Activated T-helper 17 cell treated with anti-CD3 and anti-CD28 coated beads, Interleukin-2, amount 50 U/mL, for 72 hours (primary cell): ENCODE measurements at regions not wholly inside any gene's neighbourhood (a gene's known extent, or its start where the extent isn't known, plus 50 kb on each side); places are given as distances from the start of the nearest gene placed in this dataset.
A peak's percentile ranks its signal among the peaks of the same experiment; 100 is the strongest.

Experiments
- ATAC-seq: fragments of 150-1000 bp; cut with Tn5 transposase; replicated peaks from 2 replicates; pipeline ENCODE4 v1.10.0; 2021; ENCODE audit warnings: mild to moderate bottlenecking, moderate library complexity
- H3K27ac Mint-ChIP-seq: one replicate; pipeline ENCODE4 v1.8.0; 2022; ENCODE audit warnings: mixed read lengths
- H3K27me3 Mint-ChIP-seq: one replicate; pipeline ENCODE4 v1.8.0; 2022; ENCODE audit warnings: mixed read lengths
- H3K36me3 Mint-ChIP-seq: one replicate; pipeline ENCODE4 v1.8.0; 2022; ENCODE audit warnings: low read depth, mild to moderate bottlenecking, mixed read lengths
- H3K4me1 Mint-ChIP-seq: one replicate; pipeline ENCODE4 v1.8.0; 2022; ENCODE audit warnings: mixed read lengths
- H3K4me3 Mint-ChIP-seq: one replicate; pipeline ENCODE4 v1.8.0; 2022; ENCODE audit warnings: mild to moderate bottlenecking, mixed read lengths
- H3K9me3 Mint-ChIP-seq: one replicate; pipeline ENCODE4 v1.8.0; 2022; ENCODE audit warnings: mixed read lengths

- H3K27ac Mint-ChIP-seq = no peak overlapping the region
- no peaks in the 10 kb centered on the region for H3K4me1 Mint-ChIP-seq
- ATAC-seq = no peak
- H3K9me3 Mint-ChIP-seq = no peaks in the 10 kb centered on the region
- no peak overlapping the region for H3K4me3 Mint-ChIP-seq
- H3K27me3 Mint-ChIP-seq = peaks cover 6% of the 10 kb centered on the region
- no peaks in the 10 kb centered on the region for H3K36me3 Mint-ChIP-seq
These were observed 216.2 kb upstream of the SLC35G4 start for GRCh38 chr18:11392980-11393885.

GRCh38 chr18:11392292-11392691, 217.1 kb upstream of the SLC35G4 start:
- H3K27ac Mint-ChIP-seq = no peak overlapping the region

GRCh38 chr18:11391661-11392060, 217.7 kb upstream of the SLC35G4 start:
- H3K4me3 Mint-ChIP-seq = no peak overlapping the region
- no peak overlapping the region for H3K27ac Mint-ChIP-seq
- no peaks in the 10 kb centered on the region for H3K4me1 Mint-ChIP-seq
- no peaks in the 10 kb centered on the region for H3K9me3 Mint-ChIP-seq
- H3K27me3 Mint-ChIP-seq = peaks cover 6% of the 10 kb centered on the region
- H3K36me3 Mint-ChIP-seq = no peaks in the 10 kb centered on the region
- ATAC-seq = no peak

More at GRCh38 chr18:11392292-11392691, 217.1 kb upstream of the SLC35G4 start:
- no peak overlapping the region for H3K4me3 Mint-ChIP-seq
- H3K36me3 Mint-ChIP-seq = no peaks in the 10 kb centered on the region
- peaks cover 6% of the 10 kb centered on the region for H3K27me3 Mint-ChIP-seq
- no peaks in the 10 kb centered on the region for H3K4me1 Mint-ChIP-seq
- no peaks in the 10 kb centered on the region for H3K9me3 Mint-ChIP-seq
- no peak for ATAC-seq

GRCh38 chr18:11388755-11389680, 220.4 kb upstream of the SLC35G4 start:
- Mint-ChIP-seq H3K27ac (no peak overlapping the region), H3K27me3 (no peaks in the 10 kb centered on the region), H3K9me3 (no peaks in the 10 kb centered on the region), H3K36me3 (no peaks in the 10 kb centered on the region), H3K4me1 (no peaks in the 10 kb centered on the region), H3K4me3 (no peak overlapping the region)
- ATAC-seq = no peak

- Mint-ChIP-seq H3K36me3 (no peaks in the 10 kb centered on the region), H3K9me3 (no peaks in the 10 kb centered on the region), H3K4me3 (no peak overlapping the region), H3K4me1 (no peaks in the 10 kb centered on the region), H3K27ac (no peak overlapping the region), H3K27me3 (no peaks in the 10 kb centered on the region)
- no peak for ATAC-seq
These were observed 221.5 kb upstream of the SLC35G4 start for GRCh38 chr18:11387880-11388279.

- Mint-ChIP-seq H3K27ac (no peak overlapping the region), H3K4me1 (no peaks in the 10 kb centered on the region), H3K36me3 (no peaks in the 10 kb centered on the region), H3K4me3 (no peak overlapping the region), H3K27me3 (no peaks in the 10 kb centered on the region), H3K9me3 (no peaks in the 10 kb centered on the region)
- ATAC-seq = no peak
These were observed 226.0 kb upstream of the SLC35G4 start for GRCh38 chr18:11383381-11383780.

- peaks cover 3% of the 10 kb centered on the region for H3K27me3 Mint-ChIP-seq
- no peak overlapping the region for H3K27ac Mint-ChIP-seq
- no peaks in the 10 kb centered on the region for H3K4me1 Mint-ChIP-seq
- no peak overlapping the region for H3K4me3 Mint-ChIP-seq
- no peaks in the 10 kb centered on the region for H3K36me3 Mint-ChIP-seq
- H3K9me3 Mint-ChIP-seq = no peaks in the 10 kb centered on the region
- no peak for ATAC-seq
These were observed 228.4 kb upstream of the SLC35G4 start for GRCh38 chr18:11380968-11381367.

- no peaks in the 10 kb centered on the region for H3K9me3 Mint-ChIP-seq
- no peaks in the 10 kb centered on the region for H3K36me3 Mint-ChIP-seq
- no peaks in the 10 kb centered on the region for H3K4me1 Mint-ChIP-seq
- no peak for ATAC-seq
- no peak overlapping the region for H3K4me3 Mint-ChIP-seq
- H3K27ac Mint-ChIP-seq = no peak overlapping the region
- H3K27me3 Mint-ChIP-seq = peaks cover 3% of the 10 kb centered on the region
These were observed 229.7 kb upstream of the SLC35G4 start for GRCh38 chr18:11379660-11380059.

- no peak for ATAC-seq
- Mint-ChIP-seq H3K4me1 (no peaks in the 10 kb centered on the region), H3K9me3 (no peaks in the 10 kb centered on the region), H3K27ac (no peak overlapping the region), H3K4me3 (no peak overlapping the region), H3K27me3 (peaks cover 3% of the 10 kb centered on the region), H3K36me3 (no peaks in the 10 kb centered on the region)
These were observed 228.6 kb upstream of the PIEZO2 start for GRCh38 chr18:11377766-11378540.

- no peaks in the 10 kb centered on the region for H3K9me3 Mint-ChIP-seq
- no peak overlapping the region for H3K27ac Mint-ChIP-seq
- no peak for ATAC-seq
- H3K36me3 Mint-ChIP-seq = no peaks in the 10 kb centered on the region
- no peaks in the 10 kb centered on the region for H3K4me1 Mint-ChIP-seq
- no peaks in the 10 kb centered on the region for H3K27me3 Mint-ChIP-seq
- no peak overlapping the region for H3K4me3 Mint-ChIP-seq
These were observed 222.8 kb upstream of the PIEZO2 start for GRCh38 chr18:11372163-11372562.

GRCh38 chr18:11369556-11369955, 220.2 kb upstream of the PIEZO2 start:
- Mint-ChIP-seq H3K4me1 (no peaks in the 10 kb centered on the region), H3K4me3 (no peak overlapping the region), H3K27me3 (no peaks in the 10 kb centered on the region), H3K36me3 (no peaks in the 10 kb centered on the region), H3K9me3 (no peaks in the 10 kb centered on the region), H3K27ac (no peak overlapping the region)
- ATAC-seq = no peak

- Mint-ChIP-seq H3K27ac (no peak overlapping the region), H3K9me3 (no peaks in the 10 kb centered on the region), H3K4me3 (no peak overlapping the region), H3K27me3 (no peaks in the 10 kb centered on the region), H3K36me3 (no peaks in the 10 kb centered on the region), H3K4me1 (no peaks in the 10 kb centered on the region)
- ATAC-seq = peak; percentile 56
These were observed 218.7 kb upstream of the PIEZO2 start for GRCh38 chr18:11368020-11368419.

- Mint-ChIP-seq H3K4me3 (no peak overlapping the region), H3K4me1 (no peaks in the 10 kb centered on the region), H3K27ac (no peak overlapping the region), H3K27me3 (no peaks in the 10 kb centered on the region), H3K36me3 (no peaks in the 10 kb centered on the region), H3K9me3 (no peaks in the 10 kb centered on the region)
- no peak for ATAC-seq
These were observed 218.0 kb upstream of the PIEZO2 start for GRCh38 chr18:11367351-11367750.

GRCh38 chr18:11366410-11366809, 217.0 kb upstream of the PIEZO2 start:
- no peaks in the 10 kb centered on the region for H3K4me1 Mint-ChIP-seq
- H3K4me3 Mint-ChIP-seq = no peak overlapping the region
- ATAC-seq = no peak
- no peak overlapping the region for H3K27ac Mint-ChIP-seq
- H3K27me3 Mint-ChIP-seq = no peaks in the 10 kb centered on the region
- no peaks in the 10 kb centered on the region for H3K9me3 Mint-ChIP-seq
- no peaks in the 10 kb centered on the region for H3K36me3 Mint-ChIP-seq
